LoVo (cell line): ENCODE measurements at regions not wholly inside any gene's neighbourhood (a gene's known extent, or its start where the extent isn't known, plus 50 kb on each side); places are given as distances from the start of the nearest gene placed in this dataset.

ENCODE experiments used
- DNase-seq: peaks from one replicate; pipeline ENCODE4 v3.0.0-alpha.2; 2016; ENCODE audit warnings: low spot score

DNA sequence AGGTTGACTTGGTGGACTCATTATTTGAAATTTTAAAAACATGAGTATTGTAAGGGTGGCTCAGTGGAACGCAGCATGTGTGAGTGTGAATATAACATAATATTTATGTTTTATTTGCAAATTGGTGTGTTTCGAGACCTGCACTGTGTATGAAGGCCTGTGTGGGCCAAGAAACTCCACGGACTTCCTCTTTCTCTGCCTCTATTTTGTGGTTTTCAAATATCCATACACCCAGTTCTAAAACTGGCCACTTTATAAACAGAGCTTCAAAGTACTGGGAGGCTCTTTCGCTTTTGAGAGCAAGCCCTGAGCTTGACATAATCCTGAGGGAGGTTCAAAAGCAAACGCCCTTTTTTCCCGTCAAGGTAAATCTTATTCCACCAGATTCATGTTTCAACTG, 187.7 kb downstream of the GPAT3 start:
- DNase-seq, result no peak

DNA sequence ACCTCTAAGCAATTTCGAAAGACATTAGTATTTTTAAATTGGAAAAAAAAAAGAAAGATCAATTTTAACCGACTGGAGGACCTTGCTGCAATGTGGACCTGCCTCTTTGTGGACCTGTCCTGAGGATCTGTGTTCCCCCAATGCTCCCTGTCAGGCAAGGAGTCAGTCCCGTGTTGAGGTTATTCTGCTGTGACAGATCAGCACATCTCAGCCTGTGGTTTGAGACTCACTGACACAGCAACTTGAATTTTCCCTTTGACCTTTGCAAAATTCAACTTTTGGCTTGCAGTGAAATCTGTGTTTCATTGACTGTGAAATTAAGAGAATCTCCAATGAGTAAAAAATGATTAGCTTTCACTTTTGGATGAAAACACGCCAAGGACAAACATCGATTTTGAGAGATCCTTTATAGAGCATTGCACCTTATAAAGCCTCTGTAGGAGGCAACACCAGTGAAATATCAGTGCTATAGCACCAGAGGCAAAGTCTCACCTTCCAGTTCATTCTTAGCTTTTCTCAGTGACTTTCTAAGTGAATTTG, 186.9 kb downstream of the GPAT3 start:
- DNase-seq, result no peak

- no peak for DNase-seq
Measured at GRCh38 chr4:83716874-83717273, 181.0 kb downstream of the GPAT3 start.

- DNase-seq, result no peak
Measured at GRCh38 chr4:83712890-83713289, 177.0 kb downstream of the GPAT3 start.

DNA sequence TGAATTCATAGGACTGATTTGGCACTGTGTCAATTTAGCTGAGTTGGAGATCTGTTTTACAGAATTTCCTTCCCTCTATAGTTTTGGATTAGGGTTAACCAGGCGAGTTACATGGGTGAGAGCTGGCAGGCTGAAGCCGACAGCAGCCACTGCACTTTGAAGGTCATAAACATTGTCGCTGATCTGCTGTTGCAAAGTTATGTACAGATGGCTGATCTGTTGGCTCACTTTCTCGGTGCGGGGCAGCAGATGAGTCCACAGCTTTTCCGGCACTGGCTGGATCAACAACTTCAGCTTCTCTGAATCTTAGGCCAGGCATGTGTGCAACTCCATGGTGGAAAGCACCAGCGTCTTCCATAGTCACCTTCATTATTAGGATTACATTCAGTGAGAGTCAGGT, 173.7 kb downstream of the GPAT3 start:
- no peak for DNase-seq

DNA sequence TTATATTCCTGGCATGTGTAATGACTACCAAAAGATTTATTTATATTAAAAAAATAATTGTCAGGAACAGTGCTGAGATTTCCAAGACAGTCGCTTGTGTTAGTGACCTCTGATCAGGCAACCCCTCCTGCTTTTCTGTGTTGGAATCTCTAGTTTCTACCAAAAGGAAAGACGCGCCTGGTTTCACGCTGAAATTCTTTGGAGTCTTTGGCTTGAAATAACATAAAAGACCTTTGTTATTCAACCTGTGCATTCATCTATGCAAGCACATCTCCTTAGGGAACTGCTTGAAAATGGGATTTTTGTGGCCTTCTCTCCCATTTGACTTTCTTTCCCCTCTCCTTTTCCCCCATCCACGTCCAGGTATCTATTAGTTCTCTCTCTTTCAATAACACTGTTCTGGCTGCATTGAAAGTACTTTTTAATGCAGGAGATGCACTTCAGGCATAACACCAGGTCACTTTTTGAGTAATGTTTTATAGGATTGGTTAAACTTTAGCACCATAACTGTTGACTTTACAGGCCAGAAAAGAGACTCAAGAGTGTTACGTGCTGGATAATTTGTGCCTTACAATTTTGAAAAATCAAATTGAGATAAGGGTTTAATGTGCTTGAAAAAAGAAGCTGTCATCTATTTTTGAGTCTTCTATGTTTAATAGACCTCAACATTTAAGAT, 172.7 kb downstream of the GPAT3 start:
- DNase-seq, result no peak

- no peak for DNase-seq
Measured at GRCh38 chr4:83704786-83705185, 168.9 kb downstream of the GPAT3 start.

DNA sequence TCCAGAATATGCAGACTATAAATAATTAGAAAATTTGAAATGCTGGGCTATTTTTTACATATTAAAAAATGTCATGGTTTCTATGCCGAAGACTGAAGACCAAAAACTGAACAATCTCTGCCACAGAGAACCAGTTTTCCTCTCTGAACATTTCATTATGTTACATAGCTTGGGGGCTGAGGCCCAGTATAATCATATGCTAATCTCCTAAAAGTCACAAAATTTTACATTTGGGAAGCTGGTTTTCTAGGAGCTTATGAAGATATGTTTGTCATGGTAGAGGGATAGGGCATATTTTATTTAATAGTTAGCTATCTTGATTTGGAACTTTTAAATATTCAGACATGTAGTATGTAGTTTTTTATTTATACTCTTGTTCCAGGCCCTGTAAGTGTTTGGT, 167.8 kb downstream of the GPAT3 start:
- DNase-seq, result no peak

- DNase-seq, result no peak
Measured at GRCh38 chr4:83701041-83701440, 165.1 kb downstream of the GPAT3 start.

GRCh38 chr4:83699358-83699757, 163.4 kb downstream of the GPAT3 start:
- DNase-seq, result no peak

DNA sequence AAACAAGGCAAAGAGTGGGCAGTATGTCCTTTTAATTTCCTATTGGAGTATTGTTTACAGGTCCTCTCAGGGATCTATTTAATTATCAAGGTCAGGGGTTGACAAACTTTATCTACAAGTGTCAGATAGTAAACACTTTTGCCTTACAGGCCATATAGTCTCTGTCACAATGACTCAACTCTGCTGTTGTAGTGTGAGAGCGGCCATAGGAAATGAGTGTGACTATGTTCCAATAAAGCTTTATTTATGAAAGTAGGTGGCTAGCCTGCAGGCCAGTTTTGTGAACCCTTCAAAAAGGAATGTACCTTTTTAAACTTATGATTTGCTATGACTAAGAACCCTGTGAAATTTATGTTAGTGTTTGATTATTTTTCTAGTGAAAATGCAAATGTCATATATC, 156.1 kb downstream of the GPAT3 start:
- no peak for DNase-seq

GRCh38 chr4:83686166-83686565, 150.3 kb downstream of the GPAT3 start:
- no peak for DNase-seq

- no peak for DNase-seq
Measured at GRCh38 chr4:83679692-83680091, 143.8 kb downstream of the GPAT3 start.

- DNase-seq, result no peak
Measured at GRCh38 chr4:83679254-83679653, 143.3 kb downstream of the GPAT3 start.

DNA sequence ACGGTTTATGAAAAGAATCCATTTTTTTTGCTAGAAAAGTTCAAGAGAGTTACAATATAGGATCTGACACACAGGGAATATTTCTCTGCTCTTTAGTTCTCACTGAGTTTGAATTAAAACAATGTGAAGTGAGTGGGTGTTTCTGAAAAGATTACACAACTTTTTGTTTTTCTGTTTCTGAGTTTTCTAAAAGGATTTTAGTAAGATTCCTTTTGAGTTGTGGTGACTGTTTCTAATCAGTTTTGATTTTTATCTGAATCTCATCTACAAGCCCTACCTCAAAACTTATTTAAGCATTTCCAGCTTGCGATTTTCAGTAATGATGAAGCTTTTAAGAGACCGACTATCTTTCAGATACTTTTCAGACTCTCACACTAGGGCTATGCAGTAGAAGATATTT, 141.7 kb downstream of the GPAT3 start:
- no peak for DNase-seq

DNA sequence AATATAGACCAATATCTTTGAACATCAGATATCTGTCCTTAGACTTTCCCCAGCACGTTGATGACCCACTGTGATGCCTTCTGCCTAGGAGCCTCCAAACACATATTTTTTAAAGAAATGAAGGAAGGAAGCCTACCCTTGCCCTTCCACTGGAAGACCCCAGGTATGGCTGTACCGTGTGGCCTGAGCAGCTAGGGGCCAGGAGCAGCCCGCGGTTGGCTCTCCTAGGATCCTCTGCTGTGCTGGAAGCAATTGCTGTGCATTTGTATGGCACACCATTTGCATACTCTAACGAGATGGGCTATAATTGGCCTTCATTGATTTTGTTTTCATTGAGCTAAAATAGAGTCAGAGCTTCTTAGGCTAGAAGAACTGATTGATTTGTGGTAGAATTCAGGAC, 128.8 kb downstream of the GPAT3 start:
- no peak for DNase-seq

DNA sequence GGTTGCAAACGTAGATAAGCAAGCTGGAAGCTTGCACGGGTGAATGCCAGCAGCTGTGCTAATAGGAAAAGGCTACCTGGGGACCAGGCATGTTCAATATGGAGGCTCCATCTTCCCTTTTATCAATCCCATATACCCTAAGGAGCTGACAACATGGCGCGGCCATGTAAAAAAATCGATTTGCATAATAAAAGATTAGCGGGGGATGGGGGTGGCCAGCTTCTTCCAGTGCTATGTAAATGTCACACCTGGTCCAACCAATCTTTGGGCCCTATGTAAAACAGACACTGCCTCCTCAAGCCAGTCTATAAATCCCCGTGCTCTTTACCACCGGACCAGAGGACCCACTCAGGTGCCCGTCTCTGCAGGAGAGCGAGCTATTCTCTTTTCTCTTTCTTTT, 128.2 kb downstream of the GPAT3 start:
- no peak for DNase-seq

DNA sequence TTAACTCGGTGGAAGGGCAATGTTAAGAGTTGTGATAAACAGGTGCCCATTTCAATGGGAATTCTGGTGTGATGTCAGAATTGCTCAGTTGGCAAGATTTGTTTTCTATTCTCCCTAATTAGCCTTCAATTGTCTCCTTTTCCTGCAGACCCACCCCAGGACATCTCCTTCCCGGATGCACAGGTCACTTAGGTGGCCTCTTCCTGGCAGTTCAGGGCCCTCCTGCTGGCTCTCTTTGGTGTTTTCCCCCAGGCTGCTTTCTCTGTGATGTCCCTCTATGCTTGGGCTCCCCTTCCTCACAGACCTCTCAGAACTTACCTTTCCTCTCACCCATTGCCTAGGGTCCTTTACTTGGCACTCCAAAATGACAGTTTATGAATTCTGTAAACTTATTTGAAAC, 126.3 kb downstream of the GPAT3 start:
- no peak for DNase-seq

GRCh38 chr4:83661359-83661758, 125.5 kb downstream of the GPAT3 start:
- no peak for DNase-seq

GRCh38 chr4:83660578-83660977, 124.7 kb downstream of the GPAT3 start:
- no peak for DNase-seq

- no peak for DNase-seq
Measured at GRCh38 chr4:83658806-83659205, 122.9 kb downstream of the GPAT3 start.

- DNase-seq, result no peak
Measured at GRCh38 chr4:83657336-83657735, 121.4 kb downstream of the GPAT3 start.
